WTC11 (cell line): ENCODE measurements at regions not wholly inside any gene's neighbourhood (a gene's known extent, or its start where the extent isn't known, plus 50 kb on each side); places are given as distances from the start of the nearest gene placed in this dataset.

Experiments
- ATAC-seq: fragments of 200-7000 bp; cut with Tn5 transposase; 2 replicates; pipeline ENCODE4 v1.10.0; 2021; ENCODE audit warnings: mild to moderate bottlenecking, moderate library complexity
- CTCF ChIA-PET: fragments of 300-600 bp; sonication (Branson Sonifier 250); formaldehyde crosslinking; loops from one replicate; lab custom pipeline; 2021; ENCODE audit warnings: antibody characterized with exemption; lab: Charles Lee
- POLR2A ChIA-PET: fragments of 350-600 bp; sonication (Branson Sonifier 250); formaldehyde crosslinking; loops from one replicate; lab custom pipeline; 2021; ENCODE audit warnings: antibody characterized with exemption; lab: Charles Lee
- DNase-seq: peaks from one replicate; pipeline ENCODE4 v3.0.0; 2021; ENCODE audit warnings: low spot score
- H3K27ac Mint-ChIP-seq: 2 replicates; pipeline ENCODE4 v1.8.0; 2021; ENCODE audit warnings: mixed read lengths
- H3K27me3 Mint-ChIP-seq: 2 replicates; pipeline ENCODE4 v1.8.0; 2021; ENCODE audit warnings: low read depth, mild to moderate bottlenecking, moderate library complexity, mixed read lengths
- H3K36me3 Mint-ChIP-seq: 2 replicates; pipeline ENCODE4 v1.8.0; 2021; ENCODE audit warnings: mixed read lengths
- H3K4me1 Mint-ChIP-seq: 2 replicates; pipeline ENCODE4 v1.8.0; 2022; ENCODE audit warnings: mixed read lengths
- H3K4me3 Mint-ChIP-seq: 2 replicates; pipeline ENCODE4 v1.8.0; 2021; ENCODE audit warnings: mild to moderate bottlenecking, moderate library complexity, mixed read lengths
- H3K9me3 Mint-ChIP-seq: 2 replicates; pipeline ENCODE4 v1.8.0; 2021; ENCODE audit warnings: mixed read lengths
- E2F4 ChIP-seq: sonication (generic); formaldehyde crosslinking; IDR thresholded peaks from 2 replicates; pipeline ENCODE4 v1.8.1; 2022; ENCODE audit warnings: low read depth, mild to moderate bottlenecking, moderate library complexity, missing genetic modification reagents, borderline replicate concordance
- EMX1 ChIP-seq: fragments of 250-450 bp; sonication (Bioruptor Pico); IDR thresholded peaks from 2 replicates; pipeline ENCODE4 v1.8.0; 2021; ENCODE audit warnings: mild to moderate bottlenecking
- FOXP1 ChIP-seq: sonication (generic); formaldehyde crosslinking; IDR thresholded peaks from 2 replicates; pipeline ENCODE4 v1.8.0; 2022; ENCODE audit warnings: missing genetic modification reagents, mild to moderate bottlenecking, moderate library complexity, borderline replicate concordance
- GABPB1 ChIP-seq: sonication (generic); formaldehyde crosslinking; IDR thresholded peaks from 2 replicates; pipeline ENCODE4 v1.8.1; 2023; ENCODE audit warnings: mild to moderate bottlenecking, missing genetic modification reagents
- IRF1 ChIP-seq: sonication (generic); formaldehyde crosslinking; IDR thresholded peaks from 2 replicates; pipeline ENCODE4 v1.8.0; 2023; ENCODE audit warnings: missing genetic modification reagents
- MXD4 ChIP-seq: fragments of 250-450 bp; sonication (Bioruptor Pico); IDR thresholded peaks from 2 replicates; pipeline ENCODE4 v1.8.0; 2021; ENCODE audit warnings: mild to moderate bottlenecking, moderate library complexity, borderline replicate concordance
- NR3C1 ChIP-seq: sonication (generic); formaldehyde crosslinking; conservative IDR thresholded peaks from 2 replicates; pipeline ENCODE4 v1.8.1; 2023; ENCODE audit warnings: low read depth, mild to moderate bottlenecking, missing genetic modification reagents
- OVOL2 ChIP-seq: fragments of 250-450 bp; sonication (Bioruptor Pico); IDR thresholded peaks from 2 replicates; pipeline ENCODE4 v1.9.0; 2021; ENCODE audit warnings: mild to moderate bottlenecking, borderline replicate concordance
- TEAD1 ChIP-seq: sonication (generic); formaldehyde crosslinking; IDR thresholded peaks from 2 replicates; pipeline ENCODE4 v1.8.0; 2022; ENCODE audit warnings: mild to moderate bottlenecking, missing genetic modification reagents
- USF1 ChIP-seq: sonication (generic); formaldehyde crosslinking; IDR thresholded peaks from 2 replicates; pipeline ENCODE4 v1.8.0; 2022; ENCODE audit warnings: mild to moderate bottlenecking, missing genetic modification reagents
- ZBTB21 ChIP-seq: sonication (generic); formaldehyde crosslinking; IDR thresholded peaks from 2 replicates; pipeline ENCODE4 v1.8.1; 2023; ENCODE audit warnings: mild to moderate bottlenecking, missing genetic modification reagents, borderline replicate concordance
- ZNF121 ChIP-seq: sonication (generic); formaldehyde crosslinking; IDR thresholded peaks from 2 replicates; pipeline ENCODE4 v1.8.0; 2023; ENCODE audit warnings: missing genetic modification reagents
- ZNF219 ChIP-seq: sonication (generic); formaldehyde crosslinking; IDR thresholded peaks from 2 replicates; pipeline ENCODE4 v1.8.0; 2023; ENCODE audit warnings: missing genetic modification reagents, mild to moderate bottlenecking, borderline replicate concordance
- ZNF263 ChIP-seq: sonication (generic); formaldehyde crosslinking; IDR thresholded peaks from 2 replicates; pipeline ENCODE4 v1.8.1; 2022; ENCODE audit warnings: low read depth, mild to moderate bottlenecking, moderate library complexity, missing genetic modification reagents
- ZNF281 ChIP-seq: sonication (generic); formaldehyde crosslinking; IDR thresholded peaks from 2 replicates; pipeline ENCODE4 v1.8.0; 2023; ENCODE audit warnings: mild to moderate bottlenecking, missing genetic modification reagents
- ZNF317 ChIP-seq: sonication (generic); formaldehyde crosslinking; IDR thresholded peaks from 2 replicates; pipeline ENCODE4 v1.8.1; 2023; ENCODE audit warnings: low read depth, mild to moderate bottlenecking, moderate library complexity, missing genetic modification reagents, borderline replicate concordance
- ZNF396 ChIP-seq: fragments of 250-450 bp; sonication (Bioruptor Pico); IDR thresholded peaks from 2 replicates; pipeline ENCODE4 v1.8.0; 2021; ENCODE audit warnings: mild to moderate bottlenecking, moderate library complexity, borderline replicate concordance
- ZNF416 ChIP-seq: fragments of 250-450 bp; sonication (Bioruptor Pico); IDR thresholded peaks from 2 replicates; pipeline ENCODE4 v1.9.0; 2021; ENCODE audit warnings: mild to moderate bottlenecking, inconsistent platforms
- ZNF425 ChIP-seq: fragments of 250-450 bp; sonication (Bioruptor Pico); conservative IDR thresholded peaks from 2 replicates; pipeline ENCODE4 v1.9.0; 2021; ENCODE audit warnings: mild to moderate bottlenecking

GRCh38 chr3:124393340-124393739 lies 336.9 kb upstream of the UMPS start:
- no peak for TF ChIP-seq OVOL2
- TF ChIP-seq MXD4 (CRISPR knock-in tag): no peak
- no peak for TF ChIP-seq ZNF317
- TF ChIP-seq, all 79 proteins: peak for 0
- no peaks in the 10 kb centered on the region for H3K36me3 Mint-ChIP-seq
- no peak overlapping the region for H3K27ac Mint-ChIP-seq
- ATAC-seq (no peak), DNase-seq (no peak)
- no peaks in the 10 kb centered on the region for H3K9me3 Mint-ChIP-seq
- H3K4me3 Mint-ChIP-seq: no peak overlapping the region
- peaks cover 9% of the 10 kb centered on the region for H3K4me1 Mint-ChIP-seq
- H3K27me3 Mint-ChIP-seq: no peaks in the 10 kb centered on the region
- ChIA-PET POLR2A (no interaction called here), CTCF (no interaction called here)

GRCh38 chr3:124395162-124395561 lies 335.1 kb upstream of the UMPS start:
- ATAC-seq: no peak
- no peak for DNase-seq
- Mint-ChIP-seq H3K9me3 (no peaks in the 10 kb centered on the region), H3K36me3 (no peaks in the 10 kb centered on the region), H3K4me1 (peaks cover 9% of the 10 kb centered on the region), H3K27me3 (no peaks in the 10 kb centered on the region), H3K4me3 (no peak overlapping the region)
- POLR2A ChIA-PET: interaction anchor here (0.6 kb wide), 1 partner anchor 46 kb away, joined by 4 read pairs; no protein-coding TSS in a partner anchor
- CTCF ChIA-PET: no interaction called here
- TF ChIP-seq ZNF263 (CRISPR knock-in tag) (no peak), ZNF396 (no peak), TEAD1 (CRISPR knock-in tag) (no peak), EMX1 (CRISPR knock-in tag) (no peak), GABPB1 (no peak), IRF1 (CRISPR knock-in tag) (no peak), NR3C1 (CRISPR knock-in tag) (no peak)
- TF ChIP-seq, all 79 proteins: peak for 0
- H3K27ac Mint-ChIP-seq: no peak overlapping the region

- no peaks in the 10 kb centered on the region for H3K27me3 Mint-ChIP-seq
- H3K4me1 Mint-ChIP-seq: peaks cover 5% of the 10 kb centered on the region
- H3K27ac Mint-ChIP-seq: no peak overlapping the region
- no peak for TF ChIP-seq USF1
- no peak for TF ChIP-seq ZNF281 (CRISPR knock-in tag)
- TF ChIP-seq E2F4 (CRISPR knock-in tag): no peak
- TF ChIP-seq ZNF425 (CRISPR knock-in tag): no peak
- TF ChIP-seq ZNF416: no peak
- TF ChIP-seq TEAD1 (CRISPR knock-in tag): no peak
- TF ChIP-seq FOXP1: no peak
- no peak for TF ChIP-seq ZBTB21 (CRISPR knock-in tag)
- TF ChIP-seq ZNF396: no peak
- no peak for TF ChIP-seq ZNF121 (CRISPR knock-in tag)
- TF ChIP-seq ZNF219 (CRISPR knock-in tag): no peak
- no peak overlapping the region for H3K4me3 Mint-ChIP-seq
- ChIA-PET POLR2A (interaction anchor here (0.6 kb wide), 2 partner anchors 46 to 63 kb away, joined by 3 to 4 read pairs; no protein-coding TSS in a partner anchor), CTCF (interaction anchor here (1.6 kb wide), 1 partner anchor 44 kb away, joined by 3 read pairs; no protein-coding TSS in a partner anchor)
- ATAC-seq: no peak
- no peak for DNase-seq
- H3K36me3 Mint-ChIP-seq: no peaks in the 10 kb centered on the region
- no peaks in the 10 kb centered on the region for H3K9me3 Mint-ChIP-seq
These were observed 334.5 kb upstream of the UMPS start for GRCh38 chr3:124395584-124396338.
